Heart left ventricle (tissue), 13 donors: ENCODE measurements at regions not wholly inside any gene's neighbourhood (a gene's known extent, or its start where the extent isn't known, plus 50 kb on each side); places are given as distances from the start of the nearest gene placed in this dataset.
"Not testable (repeated sequence)": the region's sequence is repeated elsewhere in the genome, so short reads cannot be mapped to it uniquely, and the experiment has no call there.

Experiments
- CTCF ChIP-seq, 12 donors: fragments of 200-600 bp; sonication (generic) in 4 of 12; IDR thresholded peaks; one replicate each; pipeline versions ENCODE4 v1.5.0 to v1.8.0; 2018 to 2022; ENCODE audit warnings: antibody characterized with exemption in 12 of 12, mild to moderate bottlenecking in 5 of 12
- POLR2A ChIP-seq, 2 donors: fragments of 450-650 bp; IDR thresholded peaks; one replicate each; pipeline ENCODE4 v1.6.1; 2017; ENCODE audit warnings: antibody characterized with exemption in 2 of 2, mild to moderate bottlenecking in 2 of 2, moderate library complexity in 2 of 2
- donor health status: ischemic (EF 13 %, LVEDD 7.1; RV severe dilation, severe dysfunction).
- donor health status: DM: no; HTN: yes; CAD: no.
- donor health status: DM: no; HTN: no; CAD: no.
- donor health status: ischemic (EF 25% LVEDD 6.9; RV normal size, moderate dysfunction).
- donor health status: ischemic (EF 25% LVEDD 5.7; RV mildly dilated, moderate dysfunction).
- donor health status: ischemic (EF 35%, LVEDD 5.7; RV mildly dilated, moderate dysfunction).
- donor health status: nonischemic (EF 11% LVEDD 7.7; RV severe dilation, severe dysfunction).
- donor health status: DM: yes; HTN: yes; CAD: no.
- donor health status: PGD.
- donor health status: ischemic (EF 29% LVEDD 5.4; RV normal size, mild dysfunction).
- donor health status: nonischemic (EF 23%, LVEDD 6.1; RV moderate dilation, normal function).

- not testable (repeated sequence) for TF ChIP-seq POLR2A, CTCF (IDR thresholded peaks at IDR 0.05)
Measured at GRCh38 chr2:111529022-111529421, 355.0 kb downstream of the ANAPC1 start.
